Brain microvascular endothelial cell (primary cell): ENCODE measurements at regions not wholly inside any gene's neighbourhood (a gene's known extent, or its start where the extent isn't known, plus 50 kb on each side); places are given as distances from the start of the nearest gene placed in this dataset.

ENCODE experiments used
- DNase-seq: peaks from one replicate; pipeline ENCODE4 v3.0.0-alpha.2; 2020
- H3K27ac ChIP-seq: fragments of 250-450 bp; sonication (Bioruptor Pico); 2 replicates; pipeline ENCODE4 v1.5.1; 2020; ENCODE audit warnings: mild to moderate bottlenecking, moderate library complexity
- H3K27me3 ChIP-seq: fragments of 250-450 bp; sonication (Bioruptor Pico); replicated peaks from 2 replicates; pipeline ENCODE4 v1.5.1; 2020; ENCODE audit warnings: mild to moderate bottlenecking
- H3K36me3 ChIP-seq: fragments of 250-450 bp; sonication (Bioruptor Pico); replicated peaks from 2 replicates; pipeline ENCODE4 v1.5.1; 2020; ENCODE audit warnings: mild to moderate bottlenecking
- H3K4me3 ChIP-seq: 2 replicates; pipeline ENCODE4 v1.5.1; 2011; ENCODE audit warnings: low read depth, mild to moderate bottlenecking, control low read depth, low read length, moderate library complexity
- in situ Hi-C: cut with HindIII; loops from 2 replicates; pipeline ENCODE4 v1.10.0; 2017; ENCODE audit warnings: low sequenced_read_pairs, low pct_ligation_motif_present
- TF ChIP-seq, protein P1 (sequence below): IDR thresholded peaks from 2 replicates; pipeline ENCODE4 v1.5.1; 2011; ENCODE audit warnings: low read depth, mild to moderate bottlenecking, moderate library complexity, low read length, control low read depth, inconsistent platforms; ENCODE audit errors: missing control alignments

GRCh38 chr6:101000341-101000740 lies 119.2 kb upstream of the ASCC3 start:
- in situ Hi-C loops = no loop called here
- Histone ChIP-seq H3K27ac (no peak overlapping the region), H3K36me3 (no peaks in the 10 kb centered on the region), H3K4me3 (no peak overlapping the region), H3K27me3 (no peaks in the 10 kb centered on the region)
- TF ChIP-seq, protein P1, sequence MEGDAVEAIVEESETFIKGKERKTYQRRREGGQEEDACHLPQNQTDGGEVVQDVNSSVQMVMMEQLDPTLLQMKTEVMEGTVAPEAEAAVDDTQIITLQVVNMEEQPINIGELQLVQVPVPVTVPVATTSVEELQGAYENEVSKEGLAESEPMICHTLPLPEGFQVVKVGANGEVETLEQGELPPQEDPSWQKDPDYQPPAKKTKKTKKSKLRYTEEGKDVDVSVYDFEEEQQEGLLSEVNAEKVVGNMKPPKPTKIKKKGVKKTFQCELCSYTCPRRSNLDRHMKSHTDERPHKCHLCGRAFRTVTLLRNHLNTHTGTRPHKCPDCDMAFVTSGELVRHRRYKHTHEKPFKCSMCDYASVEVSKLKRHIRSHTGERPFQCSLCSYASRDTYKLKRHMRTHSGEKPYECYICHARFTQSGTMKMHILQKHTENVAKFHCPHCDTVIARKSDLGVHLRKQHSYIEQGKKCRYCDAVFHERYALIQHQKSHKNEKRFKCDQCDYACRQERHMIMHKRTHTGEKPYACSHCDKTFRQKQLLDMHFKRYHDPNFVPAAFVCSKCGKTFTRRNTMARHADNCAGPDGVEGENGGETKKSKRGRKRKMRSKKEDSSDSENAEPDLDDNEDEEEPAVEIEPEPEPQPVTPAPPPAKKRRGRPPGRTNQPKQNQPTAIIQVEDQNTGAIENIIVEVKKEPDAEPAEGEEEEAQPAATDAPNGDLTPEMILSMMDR = no peak
- no peak for DNase-seq

- in situ Hi-C loops = no loop called here
- no peak overlapping the region for H3K4me3 ChIP-seq
- H3K27me3 ChIP-seq = no peaks in the 10 kb centered on the region
- H3K27ac ChIP-seq = no peak overlapping the region
- no peaks in the 10 kb centered on the region for H3K36me3 ChIP-seq
- TF ChIP-seq, protein P1 = no peak
- no peak for DNase-seq
These were observed 119.9 kb upstream of the ASCC3 start for GRCh38 chr6:101001012-101001411.

- H3K27ac ChIP-seq = no peak overlapping the region
- no peaks in the 10 kb centered on the region for H3K36me3 ChIP-seq
- no peaks in the 10 kb centered on the region for H3K27me3 ChIP-seq
- in situ Hi-C loops = no loop called here
- TF ChIP-seq, protein P1 = no peak
- no peak for DNase-seq
- no peak overlapping the region for H3K4me3 ChIP-seq
These were observed 120.5 kb upstream of the ASCC3 start for GRCh38 chr6:101001607-101002006.

DNA sequence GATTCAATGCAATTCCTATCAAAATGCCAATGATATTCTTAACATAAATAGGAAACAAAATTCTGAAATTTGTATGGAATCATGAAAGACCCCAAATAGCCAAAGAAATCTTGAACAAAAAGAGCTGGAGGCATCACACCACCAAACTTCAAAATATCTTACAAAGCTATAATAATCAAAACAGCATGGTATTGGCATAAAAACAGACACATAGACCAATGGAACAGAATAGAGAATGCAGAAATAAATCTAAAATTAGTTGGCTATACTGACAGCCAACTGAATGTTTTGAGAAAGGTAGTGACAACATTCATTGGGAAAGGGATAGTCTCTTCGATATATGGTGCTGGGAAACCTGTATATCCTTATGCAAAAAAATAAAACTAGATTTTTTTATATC lies 121.9 kb upstream of the ASCC3 start:
- in situ Hi-C loops = no loop called here

DNA sequence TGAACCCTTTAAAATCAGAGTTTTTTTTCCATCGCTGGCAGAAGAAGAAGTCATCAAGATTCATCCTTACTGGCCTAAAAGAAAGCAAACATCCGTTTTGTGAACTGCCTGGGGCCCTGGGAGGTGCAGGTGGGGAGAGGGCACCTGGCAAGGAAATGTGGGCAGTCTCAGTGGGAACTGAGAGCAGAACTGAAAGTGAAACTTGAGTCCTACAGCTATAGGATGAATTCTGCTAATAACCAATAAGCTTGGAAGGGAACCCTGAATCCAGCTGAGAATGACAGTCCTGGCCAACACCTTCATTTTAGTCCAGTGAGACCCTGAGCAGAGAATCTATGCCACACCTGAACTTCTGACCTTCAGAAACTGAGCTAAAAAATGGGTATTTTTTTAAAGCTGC lies 130.1 kb upstream of the ASCC3 start:
- in situ Hi-C loops = no loop called here
- Histone ChIP-seq H3K36me3 (no peaks in the 10 kb centered on the region), H3K27ac (no peak overlapping the region), H3K4me3 (no peak overlapping the region), H3K27me3 (no peaks in the 10 kb centered on the region)
- DNase-seq = no peak
- TF ChIP-seq, protein P1 = no peak

More for the DNA sequence above, 121.9 kb upstream of the ASCC3 start:
- H3K27ac ChIP-seq = no peak overlapping the region
- no peak for DNase-seq
- TF ChIP-seq, protein P1 = no peak
- H3K36me3 ChIP-seq = no peaks in the 10 kb centered on the region
- no peak overlapping the region for H3K4me3 ChIP-seq
- no peaks in the 10 kb centered on the region for H3K27me3 ChIP-seq

GRCh38 chr6:101013612-101014195 lies 132.6 kb upstream of the ASCC3 start:
- H3K27me3 ChIP-seq = no peaks in the 10 kb centered on the region
- in situ Hi-C loops = no loop called here
- H3K36me3 ChIP-seq = no peaks in the 10 kb centered on the region
- H3K27ac ChIP-seq = no peak overlapping the region
- no peak for DNase-seq
- no peak overlapping the region for H3K4me3 ChIP-seq
- TF ChIP-seq, protein P1 = no peak
